ENCODE measurements at regions not wholly inside any gene's neighbourhood (a gene's known extent, or its start where the extent isn't known, plus 50 kb on each side); places are given as distances from the start of the nearest gene placed in this dataset.

DNA sequence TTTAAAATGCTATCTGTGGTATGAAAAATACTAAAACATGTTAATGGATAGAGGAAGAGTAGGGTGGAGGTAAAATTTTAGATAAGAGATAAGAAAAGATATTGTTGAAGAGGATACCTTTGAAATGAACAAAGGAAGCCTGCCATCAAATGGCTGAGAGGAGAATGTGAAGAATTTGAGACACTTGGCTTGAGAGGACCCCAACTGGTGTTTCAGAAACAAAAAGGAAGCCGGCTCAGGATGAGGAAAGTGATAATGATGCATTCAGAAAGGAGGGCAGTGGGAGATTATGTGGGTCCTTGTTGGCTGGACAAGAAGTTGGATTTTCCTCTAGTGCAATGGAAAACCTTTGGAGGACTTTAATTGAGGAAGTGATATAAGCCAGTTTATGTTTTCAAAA is 264.4 kb downstream of the DUSP6 start:
- TF ChIP-seq POLR2A (IDR thresholded peaks at IDR 0.05; ENCODE audit: low read length) (no peak), GATA1 (IDR thresholded peaks at IDR 0.05; ENCODE audit: low read depth, low read length) (no peak)
